SH-SY5Y (cell line): ENCODE measurements at regions not wholly inside any gene's neighbourhood (a gene's known extent, or its start where the extent isn't known, plus 50 kb on each side); places are given as distances from the start of the nearest gene placed in this dataset.

Experiments used
- GATA2 ChIP-seq: IDR thresholded peaks from 2 replicates; pipeline ENCODE4 v1.6.1; 2011; ENCODE audit warnings: mild to moderate bottlenecking, low read depth, low read length
- GATA3 ChIP-seq: IDR thresholded peaks from 2 replicates; pipeline ENCODE4 v1.6.1; 2011; ENCODE audit warnings: low read depth, mild to moderate bottlenecking, low read length, moderate library complexity

DNA sequence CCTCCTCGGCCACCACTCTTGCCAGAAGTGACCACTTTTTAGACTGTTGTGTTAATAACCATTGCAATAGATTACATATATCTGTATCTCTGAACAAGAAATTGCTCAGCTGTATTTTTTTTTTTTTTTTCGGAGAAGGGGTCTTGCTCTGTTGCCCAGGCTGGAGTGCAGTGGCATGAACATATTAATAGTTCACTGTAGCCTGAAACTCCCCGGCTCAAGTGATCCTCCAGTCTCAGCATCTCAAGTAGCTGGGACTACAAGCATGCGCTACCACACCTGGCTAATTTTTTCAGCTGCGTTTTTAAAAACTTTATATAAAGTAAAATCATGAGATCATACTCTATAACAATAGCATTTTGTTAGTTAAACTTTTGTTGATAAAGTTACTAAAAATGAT is 609.0 kb downstream of the ZNF385D start:
- no peak for TF ChIP-seq GATA3
- no peak for TF ChIP-seq GATA2
